ENCODE measurements at regions not wholly inside any gene's neighbourhood (a gene's known extent, or its start where the extent isn't known, plus 50 kb on each side); places are given as distances from the start of the nearest gene placed in this dataset.
"Not testable (repeated sequence)": the region's sequence is repeated elsewhere in the genome, so short reads cannot be mapped to it uniquely, and the experiment has no call there.

GRCh38 chr4:155032521-155033229 is 175.8 kb upstream of the NPY2R start:
- DNase-seq (ENCODE audit: low spot score): no peak

GRCh38 chr4:155033604-155034003 is 174.8 kb upstream of the NPY2R start:
- no peak for DNase-seq (ENCODE audit: low spot score)

GRCh38 chr4:155037031-155037430 is 171.4 kb upstream of the NPY2R start:
- no peak for DNase-seq (ENCODE audit: low spot score)

- no peak for DNase-seq (ENCODE audit: low spot score)
Measured at GRCh38 chr4:155038459-155038858, 170.0 kb upstream of the NPY2R start.

- no peak for DNase-seq (ENCODE audit: low spot score)
Measured at GRCh38 chr4:155039162-155039561, 169.3 kb upstream of the NPY2R start.

- DNase-seq (ENCODE audit: low spot score): no peak
Measured at GRCh38 chr4:155040031-155040430, 168.4 kb upstream of the NPY2R start.

GRCh38 chr4:155042014-155042413 is 166.4 kb upstream of the NPY2R start:
- DNase-seq (ENCODE audit: low spot score): no peak

- DNase-seq (ENCODE audit: low spot score): not testable (repeated sequence)
Measured at GRCh38 chr4:155044251-155044650, 164.2 kb upstream of the NPY2R start.

GRCh38 chr4:155047755-155048154 is 160.7 kb upstream of the NPY2R start:
- no peak for DNase-seq (ENCODE audit: low spot score)

- not testable (repeated sequence) for DNase-seq (ENCODE audit: low spot score)
Measured at GRCh38 chr4:155054042-155054441, 154.4 kb upstream of the NPY2R start.

GRCh38 chr4:155060419-155060818 is 148.0 kb upstream of the NPY2R start:
- DNase-seq (ENCODE audit: low spot score): no peak

GRCh38 chr4:155060873-155061272 is 147.6 kb upstream of the NPY2R start:
- no peak for DNase-seq (ENCODE audit: low spot score)

- DNase-seq (ENCODE audit: low spot score): no peak
Measured at GRCh38 chr4:155062948-155063347, 145.5 kb upstream of the NPY2R start.

- DNase-seq (ENCODE audit: low spot score): not testable (repeated sequence)
Measured at GRCh38 chr4:155064934-155065333, 143.5 kb upstream of the NPY2R start.

- DNase-seq (ENCODE audit: low spot score): no peak
Measured at GRCh38 chr4:155066871-155067270, 141.6 kb upstream of the NPY2R start.

- DNase-seq (ENCODE audit: low spot score): no peak
Measured at GRCh38 chr4:155071962-155072361, 136.5 kb upstream of the NPY2R start.

- no peak for DNase-seq (ENCODE audit: low spot score)
Measured at GRCh38 chr4:155072417-155072816, 136.0 kb upstream of the NPY2R start.

- DNase-seq (ENCODE audit: low spot score): no peak
Measured at GRCh38 chr4:155073852-155074251, 134.6 kb upstream of the NPY2R start.

GRCh38 chr4:155076256-155076785 is 132.1 kb upstream of the NPY2R start:
- DNase-seq (ENCODE audit: low spot score): no peak

GRCh38 chr4:155077452-155078229 is 130.8 kb upstream of the NPY2R start:
- DNase-seq (ENCODE audit: low spot score): no peak

- peak; percentile 44 for DNase-seq (ENCODE audit: low spot score)
Measured at GRCh38 chr4:155079871-155080270, 128.6 kb upstream of the NPY2R start.

GRCh38 chr4:155081222-155081621 is 127.2 kb upstream of the NPY2R start:
- no peak for DNase-seq (ENCODE audit: low spot score)

All from A172 (cell line).